LoVo (cell line): ENCODE measurements at regions not wholly inside any gene's neighbourhood (a gene's known extent, or its start where the extent isn't known, plus 50 kb on each side); places are given as distances from the start of the nearest gene placed in this dataset.
"Not testable (repeated sequence)": the region's sequence is repeated elsewhere in the genome, so short reads cannot be mapped to it uniquely, and the experiment has no call there.

Experiments used
- DNase-seq: peaks from one replicate; pipeline ENCODE4 v3.0.0-alpha.2; 2016; ENCODE audit warnings: low spot score

DNA sequence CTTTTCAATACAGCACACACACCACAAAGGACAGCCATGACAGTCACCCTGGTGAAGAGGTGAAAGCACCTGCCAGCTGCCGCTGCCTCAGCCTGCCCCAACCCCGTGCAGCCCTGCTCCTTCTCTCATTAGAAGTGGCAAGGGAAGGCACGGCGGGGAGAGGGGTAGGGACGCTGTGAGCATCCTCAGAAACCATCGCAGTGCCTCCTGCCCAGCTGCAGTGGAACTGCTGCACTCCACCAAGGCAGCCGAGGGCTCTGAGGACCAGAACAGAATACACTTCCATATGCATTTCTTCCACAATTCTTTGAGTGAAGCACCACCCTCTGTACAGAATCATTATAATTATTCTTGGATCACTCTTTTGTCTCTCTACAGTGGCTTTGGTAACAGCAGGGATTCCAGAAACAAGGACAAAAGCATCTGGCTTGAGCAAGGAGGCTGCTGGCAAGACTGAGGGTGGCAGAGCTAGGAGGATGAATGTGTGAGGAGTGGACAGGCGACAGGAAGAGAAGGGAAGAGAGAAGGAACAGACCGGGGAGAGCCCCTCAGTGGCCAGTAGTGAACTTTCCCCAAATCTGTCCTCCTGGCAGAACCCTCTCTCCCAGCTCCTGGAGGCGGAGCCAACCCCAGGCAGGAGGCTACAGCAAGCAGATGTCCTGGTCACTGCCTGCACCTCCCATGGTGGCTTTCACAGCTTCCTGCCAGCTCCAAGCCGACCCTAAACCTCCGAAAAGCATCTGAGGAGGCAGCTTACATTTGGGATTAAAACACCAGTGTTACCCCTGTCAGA lies 73.2 kb downstream of the MTNR1A start:
- no peak for DNase-seq

DNA sequence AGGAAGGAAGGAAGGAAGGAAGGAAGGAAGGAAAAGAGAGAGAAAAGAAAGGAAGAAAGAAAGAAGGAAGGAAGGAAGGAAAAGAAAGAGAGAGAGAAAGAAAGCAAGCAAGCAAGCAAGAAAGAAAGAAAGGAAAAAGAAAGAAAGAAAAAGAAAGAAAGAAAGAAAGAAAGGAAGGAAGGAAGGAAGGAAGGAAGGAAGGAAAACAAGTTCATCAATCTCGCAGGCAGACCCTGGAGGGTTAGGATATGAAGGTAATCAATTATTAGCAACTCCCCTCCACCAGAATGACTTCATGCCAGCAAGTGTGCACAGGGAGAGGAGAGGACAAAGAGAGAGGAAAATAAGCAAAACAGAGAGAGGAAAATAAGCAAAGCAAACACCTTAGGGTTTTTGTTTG lies 80.2 kb downstream of the MTNR1A start:
- no peak for DNase-seq

DNA sequence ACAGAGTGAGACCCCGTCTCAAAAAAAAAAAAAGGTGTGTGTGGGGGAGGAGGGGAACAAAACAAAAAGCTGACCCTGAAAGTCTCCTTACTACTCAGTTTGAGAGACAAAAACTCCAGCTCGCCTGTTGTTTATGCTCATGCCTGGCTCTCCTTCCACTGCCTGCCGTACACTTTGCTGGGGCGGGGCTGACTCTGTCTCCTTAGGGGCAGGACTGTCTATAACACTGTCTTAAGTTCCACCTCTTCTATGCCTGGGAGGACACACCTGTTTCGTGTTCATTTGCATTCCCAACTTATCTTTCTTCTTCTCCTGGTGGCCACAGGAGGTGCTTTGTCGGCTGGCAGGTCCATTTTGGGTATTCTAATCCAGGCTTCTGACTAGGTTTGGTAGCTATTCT lies 81.4 kb downstream of the MTNR1A start:
- DNase-seq = no peak

DNA sequence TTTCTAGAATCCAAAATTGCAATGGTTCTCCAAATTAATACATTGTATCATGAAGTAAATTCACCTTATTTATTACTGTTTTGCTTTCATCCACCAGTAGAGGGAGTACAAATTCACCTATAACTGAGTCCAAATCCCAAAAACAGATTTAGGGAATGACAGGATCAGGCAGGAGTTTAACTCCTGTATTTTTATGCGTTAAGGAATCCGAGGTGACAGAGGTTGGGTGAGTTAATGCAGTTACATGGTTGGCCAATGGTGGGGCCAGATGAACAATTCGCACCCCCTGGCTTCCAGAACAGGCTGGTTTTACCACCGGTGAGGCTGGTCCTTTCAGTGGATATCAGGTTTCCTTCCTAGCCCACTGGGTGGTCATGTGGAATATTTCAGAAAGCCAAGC lies 82.4 kb downstream of the MTNR1A start:
- DNase-seq = peak; percentile 33

DNA sequence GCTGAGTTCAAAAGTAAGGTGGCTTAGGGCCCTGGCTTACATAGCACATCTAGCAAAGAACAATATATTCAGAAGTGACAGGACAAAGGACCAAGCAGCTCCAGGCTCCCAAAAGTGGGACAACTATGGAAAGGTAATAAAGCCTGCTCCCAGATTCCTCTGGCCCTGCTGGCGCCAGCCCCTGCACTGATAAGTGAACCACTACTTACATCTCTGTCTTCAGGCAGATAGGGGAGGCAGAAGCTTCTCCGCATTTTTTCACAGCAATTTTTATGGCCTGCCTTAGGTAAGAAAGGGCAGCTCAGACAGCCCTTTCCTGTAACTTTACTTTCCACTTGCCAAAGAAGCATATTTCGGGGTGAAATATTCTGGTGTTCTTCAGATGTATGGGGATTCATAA lies 83.9 kb downstream of the MTNR1A start:
- no peak for DNase-seq

DNA sequence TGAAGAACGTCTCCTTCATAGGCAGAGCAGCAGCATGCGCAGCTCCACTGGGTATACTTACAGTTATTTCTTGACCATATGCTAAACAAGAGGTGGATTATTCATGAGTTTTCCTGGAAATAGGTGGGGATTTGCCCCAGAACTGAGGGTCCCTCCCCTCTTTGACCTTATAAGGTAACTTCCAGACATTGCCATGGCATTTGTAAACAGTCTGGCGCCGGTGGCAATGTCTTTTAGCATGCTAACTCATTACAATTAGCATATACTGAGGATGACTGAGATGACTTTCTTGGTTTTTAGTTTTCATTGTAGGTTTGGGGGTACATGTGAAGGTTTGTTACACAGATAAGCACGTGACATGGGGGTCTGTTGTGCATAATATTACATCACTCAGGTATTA lies 97.3 kb downstream of the MTNR1A start:
- no peak for DNase-seq

DNA sequence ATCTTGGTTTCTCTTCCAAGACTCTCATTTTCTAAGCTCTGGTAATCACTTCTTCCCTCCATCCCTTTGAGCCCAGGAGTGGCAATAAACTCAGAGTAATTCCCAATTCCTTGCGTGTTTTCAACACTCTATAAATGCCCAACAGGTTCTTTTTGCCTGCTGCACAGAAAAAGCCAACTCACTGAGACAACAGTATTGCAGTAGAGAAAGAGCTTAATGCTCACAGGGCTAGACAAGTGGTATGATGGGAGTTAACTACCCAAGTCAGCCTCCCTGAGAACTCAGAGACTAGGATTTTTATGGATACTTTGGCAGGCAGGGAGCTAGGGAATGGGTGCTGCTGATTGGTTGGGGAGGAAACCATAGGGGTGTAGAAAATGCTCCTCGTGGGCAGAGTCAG lies 103.4 kb downstream of the MTNR1A start:
- no peak for DNase-seq

DNA sequence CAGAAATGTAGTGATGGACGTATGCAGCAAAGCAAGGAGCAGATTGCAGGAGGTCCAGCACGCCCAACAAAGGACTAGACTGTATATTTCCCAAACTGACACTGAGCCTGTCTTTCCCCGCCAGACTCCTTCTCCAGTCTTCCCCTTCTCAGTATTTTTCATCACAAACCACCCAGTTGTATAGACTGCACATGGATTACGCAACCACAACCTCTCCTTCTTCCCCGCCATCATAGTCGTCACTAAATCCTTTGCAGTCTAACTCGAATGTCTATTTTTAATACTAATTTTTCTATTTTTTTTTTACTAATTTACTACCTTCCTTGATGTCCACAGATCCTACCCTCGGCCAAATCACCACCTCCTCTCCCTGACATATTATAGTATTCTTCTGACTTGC lies 105.4 kb downstream of the MTNR1A start:
- DNase-seq = no peak

DNA sequence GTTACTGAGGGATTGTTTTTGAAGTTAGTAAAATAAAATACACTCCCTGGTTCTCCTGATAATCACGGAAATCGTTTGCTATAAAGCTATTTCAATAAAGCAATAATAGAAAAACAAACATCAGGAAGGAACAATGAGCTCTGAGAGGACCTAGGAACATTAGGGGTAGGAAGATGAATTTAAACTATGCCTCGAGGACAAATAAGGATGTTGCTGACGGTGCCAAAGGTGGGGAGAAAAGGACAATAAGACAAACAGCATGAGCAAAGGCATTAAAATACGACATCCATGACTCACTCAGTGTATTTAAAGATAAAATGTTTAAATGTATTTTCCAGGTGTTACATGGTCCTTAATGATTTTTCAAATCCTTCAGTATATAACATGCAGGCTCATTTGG lies 110.3 kb downstream of the MTNR1A start:
- DNase-seq = no peak

DNA sequence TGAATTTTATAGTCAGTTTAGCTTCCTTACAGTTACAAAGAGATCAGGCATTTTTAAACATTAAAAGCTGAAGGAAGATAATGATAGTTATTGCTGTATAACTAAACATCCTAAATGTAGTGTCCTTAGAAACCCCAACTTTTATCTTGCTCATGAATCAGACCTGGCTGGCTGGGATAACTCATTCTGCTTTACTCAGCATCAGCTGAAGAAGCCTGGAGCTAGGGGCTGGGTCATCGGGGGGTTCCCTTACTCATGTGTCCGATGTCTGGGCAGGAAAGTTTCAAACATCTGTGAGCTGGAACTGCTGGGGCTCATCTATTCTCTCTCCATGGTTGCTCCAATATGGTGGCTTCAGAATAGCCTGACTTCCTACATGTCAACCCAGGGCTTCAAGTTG lies 113.9 kb downstream of the MTNR1A start:
- DNase-seq = no peak

DNA sequence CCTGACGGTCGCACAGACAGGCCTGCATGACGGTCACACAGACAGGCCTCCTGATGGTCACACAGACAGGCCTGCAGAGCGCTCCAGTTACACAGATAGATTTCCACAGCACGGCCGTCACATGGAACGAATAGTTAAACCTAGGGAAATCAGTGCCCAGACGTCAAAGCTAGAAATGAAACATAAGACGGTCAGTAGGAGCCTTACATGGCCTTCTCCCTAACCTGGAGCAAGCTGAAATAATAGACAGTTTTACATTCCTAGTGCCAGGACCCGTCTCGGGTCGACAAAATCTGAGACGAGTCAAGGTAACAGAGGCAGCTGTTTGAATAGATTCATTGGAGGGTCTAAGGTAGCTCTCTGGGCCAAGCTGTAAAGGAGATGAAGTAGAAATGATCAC lies 126.9 kb downstream of the MTNR1A start:
- no peak for DNase-seq

DNA sequence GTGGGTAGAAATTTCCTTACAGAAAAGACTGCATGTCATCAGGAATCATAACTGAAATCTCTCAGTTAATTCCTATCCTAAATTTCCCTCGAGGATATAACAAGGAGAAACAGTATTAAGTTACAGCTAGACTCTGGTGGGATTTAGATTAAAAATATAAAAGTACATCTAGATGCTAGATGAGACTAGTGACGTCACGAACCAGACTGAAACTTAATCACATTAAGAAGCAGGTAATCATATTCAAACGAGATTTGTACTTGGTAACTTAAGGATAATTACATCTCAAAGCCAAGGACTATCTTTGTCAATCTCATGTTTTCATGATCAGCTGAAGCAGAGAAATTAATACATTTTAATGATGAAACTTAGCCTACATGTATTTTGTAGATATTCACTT lies 130.6 kb downstream of the MTNR1A start:
- no peak for DNase-seq

DNA sequence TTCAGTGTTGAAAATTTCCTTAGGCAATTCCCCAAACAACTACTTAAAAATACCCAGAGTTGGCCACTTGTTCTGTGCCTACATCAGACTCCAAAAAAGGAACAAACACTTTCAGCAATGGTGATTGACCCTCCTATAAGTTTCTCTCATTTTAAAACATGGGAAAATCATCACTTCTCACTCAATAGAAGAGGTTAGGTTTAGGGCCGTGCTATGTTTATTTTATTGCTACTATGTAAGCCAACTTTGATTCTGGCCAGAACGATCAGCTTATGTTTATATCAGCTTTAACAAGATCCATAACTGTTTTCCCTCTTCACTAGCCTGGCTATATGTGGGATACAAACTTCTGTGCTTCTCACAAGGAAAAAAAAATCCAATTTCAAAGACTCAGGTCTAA lies 133.1 kb downstream of the MTNR1A start:
- DNase-seq = no peak

DNA sequence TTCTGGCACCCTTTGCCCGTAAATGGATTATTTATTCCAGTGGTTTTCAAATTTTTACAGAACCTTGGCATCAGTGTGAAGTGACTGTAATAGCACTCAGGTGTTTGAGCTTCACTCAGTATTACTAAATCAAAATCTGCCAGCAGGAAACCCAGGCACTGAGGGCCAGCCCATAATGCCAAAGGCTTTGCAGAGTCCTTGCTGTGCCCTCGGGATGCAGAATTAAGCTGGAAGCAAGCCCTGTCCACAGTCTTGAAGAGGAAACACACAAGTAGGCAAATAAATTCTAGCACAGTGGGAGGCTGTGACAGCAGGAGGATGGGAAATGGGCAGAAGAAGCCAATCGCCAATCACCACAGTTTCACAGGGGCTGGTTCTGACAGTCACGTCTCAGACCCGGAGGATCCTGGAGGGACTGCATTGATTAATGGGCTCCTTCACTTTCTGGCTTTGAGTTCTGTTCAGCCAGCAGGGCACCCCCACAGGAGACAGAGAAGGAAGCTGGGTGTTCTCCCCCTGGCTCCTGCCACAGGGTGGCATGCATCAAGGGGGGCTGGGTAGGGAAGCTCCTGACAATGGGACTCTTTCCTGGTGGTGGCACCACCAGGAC lies 138.8 kb downstream of the MTNR1A start:
- no peak for DNase-seq

DNA sequence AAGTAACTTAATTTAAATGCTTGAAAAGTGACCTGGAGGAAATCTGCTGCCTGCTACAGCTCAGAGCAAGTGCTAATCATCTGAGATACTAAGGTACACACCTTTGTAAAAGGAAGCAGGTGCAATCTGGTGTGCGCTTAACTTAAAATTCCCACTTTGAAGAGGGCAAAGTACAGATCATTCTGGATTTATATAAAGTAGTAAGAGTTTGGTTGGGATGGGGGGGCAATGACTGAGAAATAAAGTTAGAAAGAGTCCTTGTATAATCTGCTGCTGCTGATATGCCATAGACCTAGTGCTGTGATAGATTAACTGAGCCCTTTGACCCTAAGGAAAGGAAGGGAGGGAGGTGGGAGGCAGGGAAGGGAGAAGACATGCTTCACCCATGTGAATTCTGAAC lies 141.0 kb downstream of the MTNR1A start:
- no peak for DNase-seq

DNA sequence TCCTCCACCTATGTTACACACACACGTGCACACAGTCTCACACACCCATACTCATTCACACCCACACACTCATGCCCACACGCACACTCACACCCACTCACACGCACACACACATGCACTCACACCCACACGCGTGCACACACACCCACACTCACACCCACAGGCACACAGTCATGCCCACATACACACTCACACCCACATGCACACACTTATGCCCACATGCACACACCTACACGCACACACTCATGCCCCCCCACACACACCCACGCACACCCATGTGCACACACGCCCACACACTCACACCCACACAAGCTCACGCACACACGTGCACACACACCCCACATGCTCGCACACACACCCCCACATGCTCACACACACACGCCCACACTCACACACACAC lies 140.0 kb downstream of the F11 start:
- DNase-seq = no peak

DNA sequence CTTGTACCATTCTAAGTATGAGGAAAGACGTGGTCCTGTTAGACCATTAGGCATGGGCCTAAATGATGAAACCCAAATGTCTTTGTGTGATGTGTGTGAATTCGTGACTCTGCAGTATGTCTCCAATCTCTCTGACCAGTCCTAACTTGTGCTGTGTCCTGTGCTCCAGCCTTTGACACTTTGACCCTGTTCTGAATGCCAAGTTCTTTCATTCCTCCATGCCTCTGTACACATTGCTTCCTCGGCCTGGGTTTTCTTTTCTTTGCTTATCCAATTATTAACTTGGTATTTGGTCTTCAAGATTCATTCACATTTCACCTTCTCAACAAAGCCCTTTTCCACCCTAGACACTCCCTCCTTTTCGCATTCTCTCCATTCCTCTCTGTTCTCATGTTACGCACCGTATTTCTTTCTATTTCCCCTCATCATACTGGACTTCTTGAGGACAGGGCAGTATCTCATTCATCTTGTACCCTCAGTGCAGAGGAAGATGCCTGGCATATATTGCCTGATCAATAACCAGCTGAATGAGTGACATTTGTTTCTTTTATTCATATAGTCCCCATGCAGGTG lies 138.7 kb downstream of the F11 start:
- no peak for DNase-seq

DNA sequence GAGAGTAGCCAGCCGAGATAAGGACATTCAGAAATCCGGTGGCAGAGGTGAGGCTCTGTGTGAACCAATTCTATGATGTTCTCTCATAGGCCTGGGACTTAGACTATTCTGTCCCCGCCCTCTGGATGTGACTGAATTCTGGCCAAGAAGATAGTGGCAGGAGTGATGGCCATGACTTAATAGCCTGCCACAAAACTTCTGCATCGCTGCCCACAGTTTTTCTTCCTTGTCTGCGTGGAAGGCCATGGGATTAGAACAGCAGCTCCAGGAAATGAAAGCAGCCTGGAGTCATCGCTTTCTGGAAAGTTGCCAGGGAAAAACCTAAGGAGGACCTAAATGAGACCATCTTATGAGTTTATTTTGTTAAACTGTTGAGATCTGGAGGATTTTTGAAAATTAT lies 134.7 kb downstream of the F11 start:
- no peak for DNase-seq

DNA sequence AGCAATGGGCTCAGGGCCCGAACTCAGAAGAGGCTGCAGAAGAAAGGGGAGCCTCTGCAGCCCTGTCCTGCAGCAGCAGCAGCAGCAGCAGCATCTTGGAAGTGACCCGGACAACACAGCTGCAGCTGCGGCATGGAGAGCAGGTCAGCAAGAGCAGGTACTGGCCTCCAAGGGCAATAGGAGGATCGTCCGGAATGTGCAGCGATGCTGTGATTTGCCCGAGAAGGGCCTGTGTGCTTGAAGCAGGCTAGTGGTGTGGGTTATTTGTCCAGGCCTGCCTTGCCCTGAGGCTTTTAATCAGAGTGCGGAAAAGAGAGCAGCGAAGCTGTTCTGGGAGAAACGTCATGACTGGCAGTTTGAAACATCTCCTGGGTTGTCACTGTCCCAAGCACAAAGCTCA lies 126.0 kb downstream of the F11 start:
- no peak for DNase-seq

DNA sequence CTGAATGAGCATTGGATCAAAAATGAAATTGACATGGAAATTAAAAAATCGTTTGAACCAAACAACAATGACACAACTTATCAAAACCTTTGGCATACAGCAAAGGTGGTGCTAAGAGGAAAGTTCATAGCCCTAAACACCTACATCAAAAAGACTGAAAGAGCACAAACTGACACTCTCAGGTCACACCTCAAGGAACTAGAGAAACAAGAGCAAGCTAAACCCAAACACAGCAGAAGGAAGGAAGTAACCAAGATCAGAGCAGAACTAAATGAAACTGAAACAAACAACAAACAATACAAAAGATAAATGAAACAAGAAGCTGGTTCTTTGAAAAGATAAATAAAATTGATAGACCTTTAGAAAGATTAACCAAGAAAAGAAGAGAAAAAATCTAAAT lies 118.3 kb downstream of the F11 start:
- not testable (repeated sequence) for DNase-seq

DNA sequence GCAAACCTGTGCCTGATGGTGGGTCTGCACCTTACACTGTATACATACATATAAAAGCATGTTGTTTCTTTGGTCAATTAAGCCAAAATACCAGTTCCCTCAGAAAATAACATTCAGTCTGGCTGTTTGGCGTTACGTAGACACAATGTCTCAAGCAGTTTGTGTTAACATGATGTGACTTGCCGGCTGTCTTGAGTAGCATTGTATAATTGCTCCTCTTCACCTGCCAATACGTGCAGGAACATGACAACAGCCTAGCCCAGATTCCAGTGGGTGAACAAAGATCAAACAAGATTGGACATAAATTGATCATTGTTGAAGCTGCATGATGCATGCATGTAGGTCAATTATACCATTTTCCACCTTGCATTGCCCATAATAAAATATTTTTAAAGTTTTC lies 102.3 kb downstream of the F11 start:
- DNase-seq = no peak

DNA sequence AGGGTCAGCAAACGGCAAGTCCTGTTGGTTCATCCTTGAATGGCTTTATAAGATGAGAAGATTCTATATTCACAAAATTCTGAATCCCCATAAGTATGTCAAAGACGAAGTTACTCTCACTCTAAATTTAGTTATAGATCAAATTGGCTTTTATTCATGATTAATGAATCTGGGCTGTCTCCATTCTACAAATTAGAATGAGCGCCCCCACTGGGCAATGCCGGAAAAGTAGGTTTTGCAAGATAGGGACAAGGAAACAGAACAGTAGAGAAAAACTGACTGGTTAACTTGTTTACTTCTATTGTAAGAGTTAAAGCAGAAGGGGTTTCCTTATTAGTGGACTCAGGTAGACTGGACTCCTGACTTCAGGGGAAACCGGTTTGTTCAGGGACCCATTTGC lies 100.3 kb downstream of the F11 start:
- DNase-seq = no peak

DNA sequence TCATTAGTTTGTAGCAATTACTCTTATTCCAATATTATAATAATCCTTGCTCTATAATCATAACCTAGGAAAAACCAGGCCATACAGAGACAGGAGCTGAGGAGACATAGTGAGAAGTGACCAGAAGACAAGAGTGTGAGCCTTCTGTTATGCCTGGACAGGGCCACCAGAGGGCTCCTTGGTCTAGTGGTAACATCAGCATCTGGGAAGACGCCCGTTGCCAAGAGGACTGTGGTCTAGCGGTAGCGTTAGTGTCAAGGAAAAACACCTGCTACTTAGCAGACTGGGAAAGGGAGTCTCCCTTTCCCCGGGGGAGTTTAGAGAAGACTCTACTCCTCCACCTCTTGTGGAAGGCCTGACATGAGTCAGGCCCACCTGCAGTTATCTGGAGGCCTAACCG lies 97.0 kb downstream of the F11 start:
- DNase-seq = not testable (repeated sequence)

DNA sequence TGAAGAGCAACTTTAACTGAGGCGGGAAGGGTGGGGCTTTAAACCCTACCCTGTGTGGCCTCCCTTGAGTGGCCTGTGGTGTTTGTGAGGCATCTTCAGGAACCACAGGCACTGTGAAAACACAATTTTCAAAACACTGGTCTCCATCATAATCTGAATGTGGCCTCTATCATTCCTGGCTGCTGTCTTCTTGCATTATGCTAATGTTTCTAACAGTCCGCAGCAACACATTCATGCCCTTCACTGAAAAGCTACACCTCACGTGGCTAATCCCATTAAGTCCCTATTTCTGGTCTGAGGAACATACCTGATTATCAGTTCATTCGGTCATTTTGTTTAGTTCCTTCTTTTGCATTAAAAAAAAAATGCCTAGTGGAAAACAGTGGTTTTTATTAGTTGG lies 94.6 kb downstream of the F11 start:
- no peak for DNase-seq
